Fibroblast of lung (primary cell): ENCODE measurements at regions not wholly inside any gene's neighbourhood (a gene's known extent, or its start where the extent isn't known, plus 50 kb on each side); places are given as distances from the start of the nearest gene placed in this dataset.

Source experiments
- CTCF ChIP-seq, 2 donors: IDR thresholded peaks in 1 of 2; conservative IDR thresholded peaks in 1 of 2; 1 replicate in 1 of 2; 2 replicates in 1 of 2; pipeline ENCODE4 v1.5.1; 2011 to 2012; ENCODE audit warnings: low read length in 2 of 2, control low read depth in 1 of 2, inconsistent platforms in 1 of 2, low read depth in 1 of 2, mild to moderate bottlenecking in 1 of 2
- EZH2 ChIP-seq: IDR thresholded peaks from 2 replicates; pipeline ENCODE4 v1.5.1; 2012; ENCODE audit warnings: low read length, control low read depth, mild to moderate bottlenecking; ENCODE audit errors: missing control alignments

- no peak for TF ChIP-seq CTCF (conservative IDR thresholded peaks at IDR 0.05 in 1 of 2, IDR thresholded peaks at IDR 0.05 in 1 of 2; ENCODE audit: low read depth in 1 of 2, low read length in 2 of 2)
- no peak for TF ChIP-seq EZH2
Observed at GRCh38 chr2:181128199-181128598, 147.8 kb downstream of the UBE2E3 start.
